HepG2 (cell line): ENCODE measurements at regions not wholly inside any gene's neighbourhood (a gene's known extent, or its start where the extent isn't known, plus 50 kb on each side); places are given as distances from the start of the nearest gene placed in this dataset.

Experiments
- ATAC-seq: fragments of 200-7000 bp; cut with Tn5 transposase; 3 replicates; pipeline ENCODE4 v1.9.1; 2020; ENCODE audit warnings: mild to moderate bottlenecking, moderate library complexity
- BruUV-seq: library from RNA; stranded (reverse); fragments of 400-500 nt; replicated peaks from 2 replicates; lab custom pipeline; 2021; lab: Mats Ljungman, UMichigan
- CTCF ChIA-PET: fragments of 300-600 bp; formaldehyde crosslinking; extraction: SDS; loops from one replicate; lab custom pipeline; 2021; ENCODE audit warnings: low total read pairs, inconsistent platforms, low intra/inter-chr PET ratio; lab: Yijun Ruan, JAX
- POLR2A ChIA-PET: fragments of 350-600 bp; sonication (Branson Sonifier 250); formaldehyde crosslinking; loops from one replicate; lab custom pipeline; 2020; ENCODE audit warnings: antibody characterized with exemption, inconsistent platforms; lab: Yijun Ruan, JAX
- DNase-seq: peaks from one replicate; pipeline ENCODE4 v3.0.0-alpha.2; 2015; ENCODE audit warnings: low spot score
- FAIRE-seq: peaks from 3 replicates; lab custom pipeline; 2011; peaks lifted over from hg19 to GRCh38; lab: Jason Lieb, UNC
- H2AFZ ChIP-seq: one replicate; pipeline ENCODE4 v1.6.1; 2011; ENCODE audit warnings: low read length, inconsistent platforms
- H3K27ac ChIP-seq: fragments of 300-600 bp; 3 replicates; pipeline ENCODE4 v1.8.0; 2011; ENCODE audit warnings: mixed run types, mild to moderate bottlenecking, mixed read lengths, low read length, inconsistent platforms; ENCODE audit not compliant: insufficient read depth; ENCODE audit errors: extremely low read length
- H3K27me3 ChIP-seq, 2 experiments: fragments of 200-600 bp in 1 of 2; 2 replicates in 1 of 2; 3 replicates in 1 of 2; pipeline versions ENCODE4 v1.6.0 to v1.8.0; 2011; ENCODE audit warnings: low read length in 2 of 2, mild to moderate bottlenecking in 2 of 2, moderate library complexity in 2 of 2, inconsistent platforms in 1 of 2; ENCODE audit not compliant: insufficient read depth in 2 of 2, control insufficient read depth in 1 of 2
- H3K36me3 ChIP-seq, 2 experiments: fragments of 200-600 bp in 1 of 2; replicated peaks in 1 of 2; 2 replicates in 1 of 2; 3 replicates in 1 of 2; pipeline versions ENCODE4 v1.5.1 to v1.8.0; 2011; ENCODE audit warnings: low read length in 2 of 2, inconsistent platforms in 1 of 2; ENCODE audit not compliant: insufficient read depth in 2 of 2, control insufficient read depth in 1 of 2
- H3K4me1 ChIP-seq: 2 replicates; pipeline ENCODE4 v1.5.1; 2012; ENCODE audit warnings: low read length, inconsistent platforms; ENCODE audit not compliant: insufficient read depth
- H3K4me2 ChIP-seq: 2 replicates; pipeline ENCODE4 v1.6.0; 2011; ENCODE audit warnings: low read depth, low read length, inconsistent platforms
- H3K4me3 ChIP-seq, 3 experiments: fragments of 200-600 bp in 1 of 3; sonication (generic), shearing (Covaris generic) in 1 of 3; replicated peaks in 1 of 3; 2 replicates each; pipeline ENCODE4 v1.5.1; 2011 to 2016; ENCODE audit warnings: low read length in 3 of 3, inconsistent platforms in 2 of 3, low read depth in 2 of 3, mild to moderate bottlenecking in 2 of 3, control low read depth in 1 of 3, mixed read lengths in 1 of 3; ENCODE audit not compliant: insufficient read depth in 1 of 3
- H3K79me2 ChIP-seq: one replicate; pipeline ENCODE4 v1.6.1; 2011; ENCODE audit warnings: low read length, inconsistent platforms; ENCODE audit not compliant: insufficient read depth
- H3K9ac ChIP-seq: 2 replicates; pipeline ENCODE4 v1.6.0; 2011; ENCODE audit warnings: mild to moderate bottlenecking, low read depth, low read length, inconsistent platforms; ENCODE audit not compliant: insufficient read depth
- H3K9me3 ChIP-seq: 2 replicates; pipeline ENCODE4 v1.5.1; 2012; ENCODE audit warnings: mild to moderate bottlenecking, low read length
- H4K20me1 ChIP-seq: 2 replicates; pipeline ENCODE4 v1.6.0; 2011; ENCODE audit warnings: inconsistent platforms, mild to moderate bottlenecking, low read length, moderate library complexity; ENCODE audit not compliant: insufficient read depth
- ELF1 ChIP-seq: sonication (generic); formaldehyde crosslinking; IDR thresholded peaks from 2 replicates; pipeline ENCODE4 v1.4.0; 2020; ENCODE audit warnings: missing genetic modification reagents
- EP300 ChIP-seq, 3 experiments: sonication (generic) in 1 of 3; formaldehyde crosslinking in 1 of 3; IDR thresholded peaks; 2 replicates each; pipeline versions ENCODE4 v1.5.1 to v1.6.1; 2011 to 2020; ENCODE audit warnings: low read depth in 2 of 3, low read length in 2 of 3, borderline replicate concordance in 1 of 3, improper control_type of control experiment in 1 of 3, mild to moderate bottlenecking in 1 of 3, missing genetic modification reagents in 1 of 3, moderate library complexity in 1 of 3
- HOXA3 ChIP-seq: sonication (generic); formaldehyde crosslinking; IDR thresholded peaks from 2 replicates; pipeline ENCODE4 v1.5.0; 2020; ENCODE audit warnings: missing genetic modification reagents
- NFAT5 ChIP-seq: sonication (generic); formaldehyde crosslinking; IDR thresholded peaks from 2 replicates; pipeline ENCODE4 v1.4.0; 2020; ENCODE audit warnings: missing genetic modification reagents
- ZBTB37 ChIP-seq: sonication (generic); formaldehyde crosslinking; IDR thresholded peaks from 2 replicates; pipeline ENCODE4 v1.4.0; 2020; ENCODE audit warnings: mild to moderate bottlenecking, missing genetic modification reagents
- ZUFSP ChIP-seq: sonication (generic); formaldehyde crosslinking; IDR thresholded peaks from 2 replicates; pipeline ENCODE4 v1.9.0; 2021; ENCODE audit warnings: missing genetic modification reagents, mild to moderate bottlenecking, borderline replicate concordance
- WGBS: methylation state at CpG from one replicate; pipeline ENCODE4 v1.1.6; 2017; ENCODE audit warnings: low lambda C conversion rate; 5-methylcytosine and 5-hydroxymethylcytosine counted together
- in situ Hi-C: cut with HindIII; loops from 2 replicates; pipeline ENCODE4 v1.10.0; 2017; ENCODE audit warnings: low pct_unique_long_range_greater_than_20kb; ENCODE audit not compliant: extremely low pct_ligation_motif_present
- intact Hi-C: fragments of 100-400 bp; cut with micrococcal nuclease; formaldehyde crosslinking; loops from one replicate; pipeline ENCODE4 v1.10.0; 2022; ENCODE audit not compliant: unreplicated experiment
- TF ChIP-seq, protein P1 (sequence below): sonication (generic); formaldehyde crosslinking; IDR thresholded peaks from 2 replicates; pipeline ENCODE4 v1.4.0; 2020; ENCODE audit warnings: mild to moderate bottlenecking, missing genetic modification reagents

- no peak overlapping the region for H3K9ac ChIP-seq
- no peaks in the 10 kb centered on the region for H3K4me1 ChIP-seq
- 11% methylated on average over 6 of the region's 6 CpGs for WGBS
- intact Hi-C loops, result no loop called here
- H3K9me3 ChIP-seq, result no peaks in the 10 kb centered on the region
- ChIA-PET CTCF (no interaction called here), POLR2A (no interaction called here)
- ATAC-seq (no peak), FAIRE-seq (no peak), DNase-seq (no peak)
- in situ Hi-C loops, result no loop called here
- no peaks in the 10 kb centered on the region for H3K79me2 ChIP-seq
- 0 out of 5 replicates have a peak, but pooled peaks cover 0 to 1% of the 10 kb centered on the region in 2 experiments for H3K27me3 ChIP-seq
- no peaks in the 10 kb centered on the region for H3K36me3 ChIP-seq
- no peak overlapping the region for H3K4me2 ChIP-seq
- H3K27ac ChIP-seq, result no peak overlapping the region
- no peak overlapping the region for H2AFZ ChIP-seq
- no peaks in the 10 kb centered on the region for H4K20me1 ChIP-seq
- no peak overlapping the region for H3K4me3 ChIP-seq
- BruUV-seq, result no TSS peak
- no peak for TF ChIP-seq ZUFSP (CRISPR knock-in tag)
- TF ChIP-seq ZBTB37 (CRISPR knock-in tag), result no peak
- TF ChIP-seq ELF1 (CRISPR knock-in tag), result no peak
- TF ChIP-seq NFAT5 (CRISPR knock-in tag), result no peak
- TF ChIP-seq EP300 (IDR thresholded peaks at IDR 0.05; ENCODE audit: low read depth in 2 of 2, low read length in 2 of 2), result no peak
- TF ChIP-seq EP300 (CRISPR knock-in tag; IDR thresholded peaks at IDR 0.05; ENCODE audit: borderline replicate concordance), result no peak
- TF ChIP-seq, protein P1, sequence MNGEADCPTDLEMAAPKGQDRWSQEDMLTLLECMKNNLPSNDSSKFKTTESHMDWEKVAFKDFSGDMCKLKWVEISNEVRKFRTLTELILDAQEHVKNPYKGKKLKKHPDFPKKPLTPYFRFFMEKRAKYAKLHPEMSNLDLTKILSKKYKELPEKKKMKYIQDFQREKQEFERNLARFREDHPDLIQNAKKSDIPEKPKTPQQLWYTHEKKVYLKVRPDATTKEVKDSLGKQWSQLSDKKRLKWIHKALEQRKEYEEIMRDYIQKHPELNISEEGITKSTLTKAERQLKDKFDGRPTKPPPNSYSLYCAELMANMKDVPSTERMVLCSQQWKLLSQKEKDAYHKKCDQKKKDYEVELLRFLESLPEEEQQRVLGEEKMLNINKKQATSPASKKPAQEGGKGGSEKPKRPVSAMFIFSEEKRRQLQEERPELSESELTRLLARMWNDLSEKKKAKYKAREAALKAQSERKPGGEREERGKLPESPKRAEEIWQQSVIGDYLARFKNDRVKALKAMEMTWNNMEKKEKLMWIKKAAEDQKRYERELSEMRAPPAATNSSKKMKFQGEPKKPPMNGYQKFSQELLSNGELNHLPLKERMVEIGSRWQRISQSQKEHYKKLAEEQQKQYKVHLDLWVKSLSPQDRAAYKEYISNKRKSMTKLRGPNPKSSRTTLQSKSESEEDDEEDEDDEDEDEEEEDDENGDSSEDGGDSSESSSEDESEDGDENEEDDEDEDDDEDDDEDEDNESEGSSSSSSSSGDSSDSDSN (CRISPR knock-in tag), result no peak
- TF ChIP-seq HOXA3 (CRISPR knock-in tag), result no peak
Measured at GRCh38 chr13:106155411-106155810, 380.1 kb downstream of the EFNB2 start.
